GM21737 (cell line): ENCODE measurements at regions not wholly inside any gene's neighbourhood (a gene's known extent, or its start where the extent isn't known, plus 50 kb on each side); places are given as distances from the start of the nearest gene placed in this dataset.

Experiments used
- ATAC-seq: cut with Tn5 transposase; IDR thresholded peaks from one replicate; pipeline ENCODE4 v1.9.1; 2021; ENCODE audit warnings: mild to moderate bottlenecking, moderate library complexity; ENCODE audit not compliant: unreplicated experiment

GRCh38 chr6:163630572-163630971 is 216.1 kb downstream of the QKI start:
- no peak for ATAC-seq

GRCh38 chr6:163630096-163630495 is 215.6 kb downstream of the QKI start:
- no peak for ATAC-seq
